Psoas muscle (tissue), 7 donors: ENCODE measurements at regions not wholly inside any gene's neighbourhood (a gene's known extent, or its start where the extent isn't known, plus 50 kb on each side); places are given as distances from the start of the nearest gene placed in this dataset.
"Not testable (repeated sequence)": the region's sequence is repeated elsewhere in the genome, so short reads cannot be mapped to it uniquely, and the experiment has no call there.

ENCODE experiments used
- ATAC-seq, 4 donors: fragments of 200-7000 bp; cut with Tn5 transposase; one replicate each; pipeline ENCODE4 v1.9.1; 2020; ENCODE audit warnings: moderate library complexity in 3 of 4, mild to moderate bottlenecking in 2 of 4
- DNase-seq, 2 donors: peaks; one replicate each; pipeline ENCODE4 v3.0.0-alpha.2; 2020
- H3K27ac ChIP-seq: fragments of 200-600 bp; one replicate; pipeline ENCODE4 v1.8.0; 2022
- H3K27me3 ChIP-seq, 3 donors: fragments of 200-600 bp in 1 of 3; one replicate each; pipeline versions ENCODE4 v1.6.1 to v1.8.0; 2013 to 2022; ENCODE audit warnings: low read length in 2 of 3, mild to moderate bottlenecking in 2 of 3, moderate library complexity in 1 of 3; ENCODE audit not compliant: insufficient read depth in 3 of 3
- H3K36me3 ChIP-seq, 2 donors: fragments of 200-600 bp in 1 of 2; one replicate each; pipeline versions ENCODE4 v1.6.1 to v1.8.0; 2013 to 2022; ENCODE audit warnings: low read depth in 1 of 2, mild to moderate bottlenecking in 1 of 2, moderate library complexity in 1 of 2; ENCODE audit not compliant: insufficient read depth in 1 of 2
- H3K4me1 ChIP-seq: fragments of 200-600 bp; one replicate; pipeline ENCODE4 v1.8.0; 2022
- H3K4me3 ChIP-seq: fragments of 200-600 bp; one replicate; pipeline ENCODE4 v1.8.0; 2022; ENCODE audit warnings: mild to moderate bottlenecking
- H3K9me3 ChIP-seq: fragments of 200-600 bp; one replicate; pipeline ENCODE4 v1.8.0; 2022
- CTCF ChIP-seq: fragments of 200-600 bp; IDR thresholded peaks from one replicate; pipeline ENCODE4 v1.8.0; 2022; ENCODE audit warnings: antibody characterized with exemption
- WGBS, 3 donors: extraction: QIAGEN DNeasy Blood & Tissue Kit; methylation state at CpG; one replicate each; pipeline versions ENCODE4 v1.1.6 to v1.1.7; 2013; 5-methylcytosine and 5-hydroxymethylcytosine counted together
- intact Hi-C, 2 donors: fragments of 100-400 bp; cut with DNase I; formaldehyde crosslinking; loops; one replicate each; pipeline versions ENCODE4 v1.11.0 to v1.14.2; 2022
- donor health status: healthy with polysubstance abuse.
- donor health status: DM: no; HTN: no; CAD: no; lungs with moderate emphysema.
- donor health status: Bipolar disorder and iron deficiency.
- donor health status: healthy.
- donor health status: DM: yes; HTN: yes; CAD: no.
- donor health status: DM: no; HTN: no; CAD: no.
- donor health status: DM: yes; HTN: yes; CAD: no.

- Histone ChIP-seq H3K4me3 (no peak overlapping the region), H3K9me3 (no peaks in the 10 kb centered on the region), H3K36me3 (no peaks in the 10 kb centered on the region), H3K27me3 (peaks cover 0 to 4% (median 0%) of the 10 kb centered on the region in 3 donors), H3K27ac (no peak overlapping the region), H3K4me1 (no peaks in the 10 kb centered on the region)
- no peak for DNase-seq
- 52 to 60% (median 52%) methylated on average over 8 of the region's 8 CpGs for WGBS, 3 donors
- TF ChIP-seq CTCF: no peak
- intact Hi-C loops: no loop called here
- no peak for ATAC-seq
Measured at GRCh38 chr18:21960189-21960588, 209.2 kb upstream of the GATA6 start.

- intact Hi-C loops: no loop called here
- no peaks in the 10 kb centered on the region for H3K36me3 ChIP-seq
- 80 to 85% (median 82%) methylated on average over 5 of the region's 5 CpGs for WGBS, 3 donors
- no peak for TF ChIP-seq CTCF
- H3K27me3 ChIP-seq: peaks cover 0 to 4% (median 0%) of the 10 kb centered on the region in 3 donors
- no peak for DNase-seq
- H3K4me3 ChIP-seq: no peak overlapping the region
- ATAC-seq: no peak
- H3K27ac ChIP-seq: no peak overlapping the region
- H3K9me3 ChIP-seq: no peaks in the 10 kb centered on the region
- no peaks in the 10 kb centered on the region for H3K4me1 ChIP-seq
Measured at GRCh38 chr18:21963336-21963735, 206.1 kb upstream of the GATA6 start.

- TF ChIP-seq CTCF: no peak
- Histone ChIP-seq H3K4me1 (no peaks in the 10 kb centered on the region), H3K36me3 (no peaks in the 10 kb centered on the region), H3K9me3 (no peaks in the 10 kb centered on the region), H3K27me3 (peaks cover 0 to 3% (median 0%) of the 10 kb centered on the region in 3 donors), H3K4me3 (no peak overlapping the region), H3K27ac (no peak overlapping the region)
- DNase-seq (no peak), ATAC-seq (no peak)
- WGBS, 3 donors: 75 to 94% (median 84%) methylated on average over 4 of the region's 4 CpGs
- intact Hi-C loops: no loop called here
Measured at GRCh38 chr18:21968338-21968737, 201.1 kb upstream of the GATA6 start.

GRCh38 chr18:21972281-21972680 is 197.1 kb upstream of the GATA6 start:
- no peak for DNase-seq
- intact Hi-C loops: no loop called here
- WGBS, 3 donors: 51 to 59% (median 54%) methylated on average over 7 of the region's 7 CpGs

GRCh38 chr18:21975954-21976353 is 193.4 kb upstream of the GATA6 start:
- H3K4me3 ChIP-seq, ATAC-seq, H3K36me3 ChIP-seq, DNase-seq, H3K9me3 ChIP-seq, H3K27me3 ChIP-seq, H3K4me1 ChIP-seq, H3K27ac ChIP-seq: not testable (repeated sequence)
- intact Hi-C loops: loop anchor here in 1 of 2 donors (1.0 kb wide), 1 partner anchor 36 kb away; no protein-coding TSS in a partner anchor
- 69 to 93% (median 89%) methylated on average over 1 of the region's 1 CpG for WGBS, 3 donors

More at GRCh38 chr18:21972281-21972680, 197.1 kb upstream of the GATA6 start:
- H3K4me1 ChIP-seq: no peaks in the 10 kb centered on the region
- H3K36me3 ChIP-seq: no peaks in the 10 kb centered on the region
- H3K9me3 ChIP-seq: no peaks in the 10 kb centered on the region
- H3K4me3 ChIP-seq: no peak overlapping the region
- H3K27ac ChIP-seq: no peak overlapping the region
- H3K27me3 ChIP-seq: peaks cover 0 to 3% (median 0%) of the 10 kb centered on the region in 3 donors
- TF ChIP-seq CTCF: no peak
- no peak for ATAC-seq
